T-helper 1 cell treated with Interleukin-12 subunit alpha and Interleukin-12 subunit beta and Interleukin-4 antibody, amounts not matched to agents 30 ng/mL and 1 ng/mL, for 36 hours (primary cell): ENCODE measurements at regions not wholly inside any gene's neighbourhood (a gene's known extent, or its start where the extent isn't known, plus 50 kb on each side); places are given as distances from the start of the nearest gene placed in this dataset.

ENCODE experiments used
- intact Hi-C: fragments of 100-400 bp; cut with micrococcal nuclease; formaldehyde crosslinking; loops from one replicate; pipeline ENCODE4 v1.15.1; 2024

DNA sequence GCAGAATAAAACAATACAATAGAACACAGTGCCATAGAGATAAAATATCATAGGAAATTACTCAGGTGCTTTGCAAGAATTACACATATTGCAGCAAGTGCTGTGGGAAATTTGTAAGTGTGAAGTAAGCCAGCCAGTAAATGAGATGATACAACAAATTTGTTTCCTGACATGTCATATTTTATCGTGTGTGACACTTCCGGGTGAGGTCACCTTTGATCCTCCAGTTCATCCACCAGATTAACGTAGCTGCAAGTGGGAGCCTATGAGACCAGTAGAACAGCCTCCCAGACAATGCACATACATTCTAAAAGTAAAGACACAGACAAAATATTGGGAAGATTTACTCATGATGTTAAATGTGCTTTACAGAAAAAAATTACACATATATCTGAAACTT lies 72.2 kb downstream of the PRDM9 start:
- intact Hi-C loops, result no loop called here

DNA sequence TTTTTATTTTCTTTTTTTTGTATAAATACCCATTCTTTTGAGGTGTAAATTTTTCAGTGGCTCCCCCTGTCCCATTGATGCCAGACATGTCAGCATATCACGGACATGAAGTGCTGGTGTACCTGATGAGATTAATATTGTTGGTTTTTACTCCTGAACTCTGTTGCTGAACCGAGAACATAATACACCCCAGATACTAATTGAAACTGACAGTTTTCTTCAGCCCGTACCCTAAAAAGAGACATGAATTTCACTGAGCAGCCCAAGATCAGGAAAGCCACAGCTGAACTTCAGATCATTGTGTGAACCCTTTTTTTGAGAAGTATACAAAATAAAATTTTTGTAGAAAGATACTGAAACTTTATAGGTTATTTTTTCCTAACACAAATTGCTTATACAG lies 75.7 kb downstream of the PRDM9 start:
- intact Hi-C loops, result no loop called here

DNA sequence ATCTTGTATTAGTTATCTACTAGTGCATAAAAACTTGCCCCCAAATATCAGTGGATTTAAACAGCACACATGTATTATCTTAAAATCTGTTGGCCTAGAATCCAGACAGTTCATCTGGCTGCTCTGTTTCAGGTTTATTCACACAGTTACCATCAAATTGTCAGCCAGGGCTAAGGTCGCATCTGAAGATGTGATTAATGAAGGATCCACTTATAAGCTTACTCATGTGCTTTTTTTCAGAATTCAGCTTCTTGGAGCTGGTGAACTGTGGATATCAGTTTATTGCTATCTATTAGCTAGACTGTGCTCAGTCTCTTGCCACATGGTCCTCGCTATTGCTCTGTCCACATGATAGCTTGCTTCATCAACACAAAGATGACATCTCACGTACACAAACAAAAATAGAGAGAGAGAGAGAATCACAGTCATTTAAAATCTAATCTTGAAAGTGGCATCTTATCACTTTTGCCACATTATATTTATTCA lies 81.5 kb downstream of the PRDM9 start:
- intact Hi-C loops, result no loop called here

DNA sequence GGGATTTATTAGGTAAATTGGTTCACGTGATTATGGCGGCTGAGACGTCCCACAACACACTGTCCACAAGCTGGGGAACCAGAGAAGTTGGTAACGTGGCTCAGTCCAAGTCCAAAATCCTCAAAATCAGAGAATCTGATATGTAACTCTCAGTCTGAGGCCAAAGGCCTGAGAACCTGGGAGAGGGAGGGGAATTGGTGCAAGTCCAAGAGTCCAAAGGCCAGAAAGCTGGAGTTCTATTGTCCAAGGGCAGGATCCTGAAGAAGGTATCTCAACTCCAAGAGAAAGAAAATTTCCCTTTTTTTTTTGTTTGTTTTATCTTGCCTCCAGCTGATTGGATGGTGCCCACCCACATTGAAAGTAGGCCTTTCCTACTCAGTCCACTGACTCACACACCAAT lies 83.8 kb downstream of the PRDM9 start:
- intact Hi-C loops, result no loop called here

DNA sequence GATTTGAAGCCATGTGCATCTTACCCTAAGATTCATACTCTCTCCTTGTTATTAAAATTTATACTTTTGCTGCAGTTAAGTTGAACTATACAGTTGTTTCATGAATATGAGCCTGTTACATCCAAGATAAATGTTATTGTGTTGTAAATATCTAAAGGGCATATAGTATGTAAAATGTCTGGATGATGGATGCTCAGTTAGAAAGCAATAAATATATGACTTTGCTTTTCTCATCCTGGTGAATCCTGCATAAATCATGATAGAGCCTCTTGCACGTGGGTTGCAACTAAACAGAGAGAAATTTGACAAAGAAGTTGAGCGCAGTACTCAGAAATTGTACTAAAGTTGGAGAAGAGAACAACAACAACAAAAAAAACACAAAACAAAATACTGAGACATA lies 99.5 kb downstream of the PRDM9 start:
- intact Hi-C loops, result no loop called here

DNA sequence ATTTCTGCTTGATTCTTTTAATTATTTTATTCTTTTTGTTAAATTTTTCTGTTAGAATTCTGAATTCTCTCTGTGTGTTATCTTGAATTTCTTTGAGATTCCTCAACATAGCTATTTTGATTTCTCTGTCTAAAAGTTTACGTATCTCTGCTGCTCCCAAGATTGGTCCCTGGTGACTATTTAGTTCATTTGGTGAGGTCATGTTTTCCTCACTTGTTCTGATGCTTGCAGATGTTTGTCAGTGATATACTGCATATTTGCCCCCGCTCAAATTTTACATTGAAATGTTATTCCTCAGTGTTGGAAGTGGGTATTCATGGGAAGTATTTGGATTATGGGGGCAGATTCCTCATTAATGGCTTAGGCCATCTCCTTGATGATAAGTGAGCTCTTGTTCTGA lies 105.3 kb downstream of the PRDM9 start:
- intact Hi-C loops, result no loop called here

DNA sequence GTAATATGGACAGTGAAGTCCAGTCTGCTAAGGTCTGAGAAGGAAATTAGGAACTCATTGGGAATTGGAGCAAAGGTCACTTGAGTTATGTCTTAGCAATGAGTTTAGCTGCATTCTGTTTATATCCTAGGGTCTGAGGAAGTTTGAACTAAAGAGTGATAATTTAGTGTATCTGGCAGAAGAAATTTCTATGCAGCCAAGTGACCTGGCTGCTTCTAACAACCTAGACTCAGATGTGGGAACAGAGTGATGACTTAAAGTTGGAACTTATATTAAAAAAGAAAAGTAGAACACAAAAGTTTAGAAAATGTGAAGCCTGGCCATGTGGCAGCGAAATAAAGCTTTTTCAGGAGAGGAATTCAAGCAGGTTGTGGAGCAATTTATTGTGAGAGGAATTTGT lies 106.2 kb downstream of the PRDM9 start:
- intact Hi-C loops, result no loop called here

DNA sequence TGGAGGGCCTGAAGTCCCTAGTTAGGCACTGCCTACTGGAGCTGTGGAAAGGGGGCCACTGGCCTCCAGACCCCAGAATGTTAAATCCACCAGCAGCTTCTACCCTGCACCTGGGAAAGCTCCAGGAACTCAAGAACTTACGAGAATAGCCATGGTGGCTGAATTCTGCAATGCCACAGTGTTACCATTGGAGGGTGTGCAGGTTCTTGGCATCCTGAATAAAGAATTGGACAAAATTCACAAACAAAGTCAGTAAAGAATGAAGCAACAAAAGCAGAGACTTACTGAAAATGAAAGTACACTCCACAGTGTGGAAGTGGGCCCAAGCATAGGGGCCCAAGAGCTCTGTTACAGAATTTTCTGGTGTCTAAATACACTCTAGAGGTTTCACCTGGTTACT lies 107.0 kb downstream of the PRDM9 start:
- intact Hi-C loops, result no loop called here

DNA sequence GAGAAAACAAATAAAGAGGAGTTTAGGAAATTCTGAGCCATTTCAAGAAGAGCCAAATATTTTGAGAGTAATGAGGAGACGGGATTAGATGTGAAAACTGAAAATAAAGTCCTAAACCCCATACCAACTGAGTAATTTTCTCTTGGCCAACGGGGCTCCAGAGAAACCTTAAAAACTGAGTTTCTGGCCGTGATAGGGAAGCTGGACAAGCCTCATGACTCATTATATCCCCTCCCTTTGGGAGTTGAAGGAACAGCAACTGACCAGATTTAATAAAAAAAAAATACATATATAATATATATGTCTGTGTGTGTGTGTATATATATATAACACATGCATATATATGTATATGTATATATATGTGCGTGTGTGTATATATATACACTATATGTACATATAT lies 119.6 kb downstream of the PRDM9 start:
- intact Hi-C loops, result no loop called here

DNA sequence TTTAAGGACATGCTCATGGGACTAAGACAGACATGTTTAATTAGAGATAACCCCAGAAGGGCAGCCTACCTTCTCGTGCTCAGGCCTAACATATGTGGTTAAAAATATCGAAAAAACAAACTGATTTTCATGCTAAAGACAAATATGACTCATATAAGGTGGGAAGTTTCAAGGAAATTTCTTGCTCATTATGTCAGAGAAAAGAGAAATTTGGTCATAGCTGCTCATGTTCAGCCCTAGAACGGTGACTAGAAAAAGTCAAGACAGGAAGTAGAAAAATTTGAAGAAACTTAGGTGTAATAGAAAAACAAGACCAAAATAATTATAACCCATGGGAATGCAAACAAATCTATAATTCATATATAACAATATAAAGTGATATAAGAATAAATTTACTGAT lies 120.6 kb downstream of the PRDM9 start:
- intact Hi-C loops, result no loop called here

DNA sequence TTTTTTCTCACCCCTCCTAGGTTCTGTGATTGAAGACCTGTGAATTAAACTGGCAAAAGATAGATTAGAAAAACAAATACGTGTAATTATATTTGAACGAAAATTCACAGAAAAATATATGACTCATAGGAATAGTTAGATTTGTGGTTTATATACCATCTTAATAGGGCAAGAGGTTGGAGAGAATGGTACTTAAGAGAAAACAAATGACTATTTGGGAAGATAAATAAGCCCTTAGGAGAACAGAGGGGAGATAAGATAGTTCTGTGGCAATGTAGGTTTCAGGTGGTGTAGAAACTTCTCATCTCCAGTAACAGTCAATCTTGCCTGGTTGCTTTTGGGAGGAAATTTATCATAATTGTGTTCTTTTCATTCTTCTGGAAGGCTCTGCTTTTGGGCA lies 122.0 kb downstream of the PRDM9 start:
- intact Hi-C loops, result no loop called here

DNA sequence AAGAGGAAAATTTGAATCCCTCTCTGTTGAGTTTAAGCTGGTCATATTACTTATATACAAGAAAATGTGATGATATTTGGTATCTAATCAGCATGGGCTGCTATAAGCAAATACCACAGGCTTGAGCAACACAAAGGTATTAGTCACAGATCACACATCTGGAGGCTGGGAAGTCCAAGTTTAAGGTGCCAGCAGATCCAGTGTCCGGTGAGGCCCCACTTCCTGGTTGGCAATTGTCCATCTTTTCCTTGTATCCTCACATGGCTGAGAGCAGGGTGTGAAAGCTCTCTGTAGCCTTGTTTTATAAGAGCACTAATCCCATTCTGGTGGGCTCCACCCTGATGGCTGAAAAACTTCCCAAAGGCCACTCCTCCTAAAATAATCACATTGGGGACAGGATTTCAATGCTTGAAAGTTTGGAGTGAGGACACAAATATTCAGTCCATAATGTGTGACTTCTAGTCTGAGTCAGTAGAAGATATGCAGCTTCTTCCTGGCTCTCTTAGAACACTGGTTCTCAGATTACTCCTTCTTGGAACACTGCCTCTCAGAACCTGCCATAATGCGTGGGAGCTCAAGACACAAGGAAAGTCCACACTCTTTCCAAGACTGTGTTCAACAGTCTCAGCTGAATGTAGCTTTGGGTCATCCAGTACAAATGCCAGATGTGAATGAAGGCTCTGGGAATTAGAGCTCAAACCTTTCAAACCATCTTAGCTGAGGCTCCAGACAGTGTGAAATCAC lies 124.1 kb downstream of the PRDM9 start:
- intact Hi-C loops, result no loop called here

DNA sequence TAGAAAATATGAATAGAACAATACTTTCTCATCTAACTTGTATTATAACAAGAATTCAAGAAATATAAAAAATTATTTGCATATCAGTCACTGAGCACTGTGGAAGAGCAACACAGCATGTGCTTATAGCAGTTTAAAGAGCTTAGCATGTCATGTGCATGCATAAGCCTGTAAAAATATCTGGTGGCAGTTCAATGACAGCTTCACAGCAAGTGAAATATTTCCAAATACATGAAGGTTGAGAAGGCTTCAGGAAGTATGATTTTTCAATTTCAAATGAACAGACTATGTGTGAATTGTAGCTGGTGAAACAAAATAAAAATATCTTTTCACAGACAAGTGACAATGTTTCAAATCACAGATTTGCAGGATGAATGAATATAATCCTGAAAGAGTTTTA lies 128.5 kb downstream of the PRDM9 start:
- intact Hi-C loops, result no loop called here

DNA sequence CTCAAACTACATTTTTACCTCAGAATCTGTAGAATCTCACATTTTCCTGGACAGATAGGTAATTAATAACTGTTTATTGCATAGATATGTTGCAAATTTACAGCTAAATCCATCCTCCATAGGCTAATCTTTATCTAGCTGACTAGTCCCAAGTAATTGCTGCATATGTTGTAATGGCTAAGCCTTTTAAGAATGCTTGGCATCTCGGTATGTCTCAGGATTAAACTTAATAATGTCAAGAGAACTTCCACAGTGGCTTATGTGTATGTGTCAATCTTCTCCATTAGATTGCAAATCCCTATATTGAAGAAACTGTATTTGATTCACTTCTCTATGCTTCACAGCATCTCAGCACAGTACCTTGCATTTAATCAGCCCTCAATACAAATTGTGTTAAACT lies 131.9 kb downstream of the PRDM9 start:
- intact Hi-C loops, result no loop called here

DNA sequence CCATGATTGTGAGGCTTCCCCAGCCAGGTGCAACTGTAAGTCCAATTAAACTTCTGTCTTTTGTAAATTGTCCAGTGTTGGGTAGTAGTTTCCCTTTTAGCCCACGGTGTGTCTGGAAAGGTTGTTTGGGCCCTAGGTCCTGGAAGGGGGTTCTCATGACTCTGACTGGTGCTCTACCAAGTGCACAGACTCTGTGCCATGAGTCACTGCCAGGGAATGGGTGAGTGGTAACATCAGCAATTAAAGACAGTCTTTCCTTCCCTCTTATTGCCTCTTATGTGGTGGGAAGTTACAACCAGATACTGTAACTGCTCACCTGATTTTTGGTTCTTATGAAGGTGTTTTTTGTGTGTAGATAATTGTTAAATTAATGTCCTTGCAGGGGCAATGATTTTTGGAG lies 141.2 kb downstream of the PRDM9 start:
- intact Hi-C loops, result no loop called here

DNA sequence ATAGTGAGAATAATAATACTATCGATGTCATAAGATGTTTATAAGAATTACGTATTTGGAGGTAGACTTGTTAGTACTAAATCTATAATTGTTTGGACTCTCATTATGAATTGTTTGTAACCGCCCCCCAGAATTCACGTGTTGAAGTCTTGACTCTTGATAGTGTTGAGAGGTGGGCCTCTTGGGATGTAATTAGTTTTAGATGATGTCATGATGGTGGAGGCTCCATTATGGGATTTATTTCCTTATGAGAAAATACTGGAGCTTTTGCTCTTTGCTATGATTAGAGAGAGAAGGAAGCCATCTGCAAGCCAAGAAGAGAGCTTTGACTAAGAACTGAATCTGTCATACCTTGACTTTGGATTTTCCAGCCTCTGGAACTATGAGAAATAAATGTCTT lies 142.2 kb downstream of the PRDM9 start:
- intact Hi-C loops, result no loop called here

DNA sequence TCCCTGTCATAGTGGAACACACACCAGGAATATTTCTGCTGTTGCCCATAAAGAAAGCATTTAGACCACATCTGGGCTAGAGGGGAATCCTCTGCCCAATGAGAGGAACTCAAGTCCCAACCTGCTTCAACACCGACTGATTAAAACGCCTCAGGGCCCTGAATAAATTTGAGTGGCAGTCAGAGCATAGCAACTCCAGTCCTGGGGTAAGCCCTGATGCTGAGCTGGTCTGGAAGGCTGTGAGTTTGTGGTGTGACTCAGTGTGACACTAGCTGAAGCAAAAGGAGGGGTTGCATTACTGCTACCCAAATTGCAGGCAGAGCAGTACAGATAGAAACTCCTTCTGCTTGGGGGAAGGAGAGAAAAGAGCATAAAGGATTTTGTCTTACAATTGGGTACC lies 148.3 kb downstream of the PRDM9 start:
- intact Hi-C loops, result no loop called here

DNA sequence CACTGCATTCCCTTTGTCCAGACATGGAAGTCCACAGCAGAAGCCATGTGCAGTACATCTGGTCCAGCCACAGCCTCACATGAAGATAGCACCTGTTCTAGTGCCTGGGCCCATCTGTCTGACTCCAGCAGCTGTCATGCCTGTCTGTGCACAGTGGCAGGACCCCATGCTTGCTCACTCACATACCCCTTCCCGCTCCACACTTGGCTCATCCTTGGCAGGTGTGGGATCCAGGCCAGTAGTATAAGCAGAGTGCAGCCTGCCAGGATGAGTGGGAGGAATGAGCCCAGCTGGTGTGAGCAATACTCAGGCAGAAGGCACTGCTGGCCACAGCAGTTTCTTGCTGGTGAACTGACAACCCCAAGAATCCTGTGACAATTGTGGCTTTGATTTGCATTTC lies 168.0 kb downstream of the PRDM9 start:
- intact Hi-C loops, result no loop called here

DNA sequence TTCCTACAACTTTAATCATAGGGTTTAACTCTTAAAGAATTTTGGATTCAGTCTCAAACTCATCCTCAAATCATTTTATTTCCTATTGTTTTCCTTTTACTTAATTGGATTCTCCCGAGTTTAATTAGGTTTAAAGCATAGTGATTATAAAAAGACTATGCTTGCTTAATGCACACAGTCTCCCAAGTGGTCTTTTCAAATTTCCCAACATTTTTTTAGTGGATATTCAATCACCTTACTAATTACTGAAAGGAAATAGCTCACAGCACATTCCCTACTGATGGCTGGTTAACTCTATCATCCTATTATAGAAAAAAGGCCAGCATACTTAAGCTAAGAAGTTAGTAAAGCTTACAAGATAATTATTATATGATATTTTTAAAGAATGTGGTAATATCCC lies 170.6 kb downstream of the PRDM9 start:
- intact Hi-C loops, result no loop called here

DNA sequence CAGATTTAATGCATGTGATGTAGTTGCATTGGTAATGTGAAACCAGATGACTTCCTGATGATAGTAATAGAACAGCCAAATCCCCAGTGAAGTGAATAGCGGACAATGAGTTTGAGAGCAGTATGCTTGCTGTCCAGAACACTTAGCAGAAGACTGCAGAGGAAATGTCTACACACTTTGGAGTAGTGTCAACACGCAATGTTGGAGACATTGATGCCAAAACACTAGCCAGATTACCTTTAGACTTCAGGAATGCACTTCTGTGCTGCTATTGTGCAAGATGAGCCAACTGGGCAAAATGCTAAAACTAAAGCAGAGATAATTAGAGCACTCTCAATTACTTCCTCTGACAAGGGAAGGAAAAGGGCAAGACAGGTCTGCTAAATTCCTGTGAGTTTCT lies 176.7 kb downstream of the PRDM9 start:
- intact Hi-C loops, result no loop called here

DNA sequence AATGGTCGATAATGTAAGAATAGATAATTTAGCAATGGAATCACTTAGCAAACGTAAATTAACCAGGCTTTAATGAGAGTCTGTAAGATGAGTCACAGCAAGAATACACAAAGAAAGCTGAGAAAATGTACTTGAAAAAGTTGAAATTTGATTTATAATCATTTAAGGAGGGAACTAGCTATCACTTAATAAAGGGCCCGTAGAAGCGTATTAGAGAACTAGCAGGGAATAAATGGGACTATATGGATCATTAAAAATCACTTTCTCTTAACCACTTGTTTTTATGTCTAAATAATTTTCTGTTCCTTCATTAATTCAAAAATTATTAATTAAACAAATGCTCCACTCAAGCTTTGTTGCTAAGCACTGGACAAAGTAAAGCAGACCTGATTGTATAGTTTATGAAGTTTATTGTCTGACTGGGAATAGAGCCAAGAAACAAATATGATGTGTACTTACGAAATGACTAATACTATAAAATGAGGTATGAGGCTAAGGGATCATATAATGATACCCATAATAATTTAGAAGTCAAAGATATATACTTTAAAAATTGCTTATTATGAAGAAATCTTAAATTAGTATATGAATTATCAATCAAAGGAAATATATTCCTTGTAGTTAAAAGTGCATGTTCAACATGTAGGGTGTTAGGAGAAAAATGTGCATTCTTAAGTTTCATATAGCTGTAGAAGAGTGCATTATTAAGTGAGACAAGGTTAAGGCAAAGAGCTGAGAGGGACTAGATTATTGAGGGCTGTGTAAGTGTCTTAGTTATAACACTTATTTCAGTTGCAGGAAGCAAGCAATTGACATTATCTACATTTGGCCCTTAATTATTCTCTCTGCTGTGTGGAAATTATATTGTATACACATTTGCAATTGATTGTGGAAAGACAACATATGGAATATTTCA lies 196.8 kb downstream of the PRDM9 start:
- intact Hi-C loops, result no loop called here

DNA sequence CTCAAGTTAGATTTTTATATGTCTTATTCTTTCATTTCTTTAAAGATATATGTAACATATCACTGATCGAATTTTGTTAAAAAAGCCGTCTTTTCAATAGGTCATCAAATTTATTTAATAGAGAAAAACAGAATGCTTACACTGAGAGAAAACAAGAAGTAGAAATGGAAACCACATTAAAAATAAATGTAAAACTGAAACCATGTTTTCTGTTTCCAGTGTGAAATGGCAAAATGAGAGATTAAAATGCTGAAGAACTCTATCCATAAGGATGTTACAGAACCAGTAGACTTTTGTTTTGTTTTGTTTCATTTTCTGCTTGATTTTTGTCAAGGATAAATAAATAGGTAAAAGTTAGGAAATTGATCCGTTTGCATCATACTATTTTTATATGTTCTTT lies 210.1 kb downstream of the PRDM9 start:
- intact Hi-C loops, result no loop called here

DNA sequence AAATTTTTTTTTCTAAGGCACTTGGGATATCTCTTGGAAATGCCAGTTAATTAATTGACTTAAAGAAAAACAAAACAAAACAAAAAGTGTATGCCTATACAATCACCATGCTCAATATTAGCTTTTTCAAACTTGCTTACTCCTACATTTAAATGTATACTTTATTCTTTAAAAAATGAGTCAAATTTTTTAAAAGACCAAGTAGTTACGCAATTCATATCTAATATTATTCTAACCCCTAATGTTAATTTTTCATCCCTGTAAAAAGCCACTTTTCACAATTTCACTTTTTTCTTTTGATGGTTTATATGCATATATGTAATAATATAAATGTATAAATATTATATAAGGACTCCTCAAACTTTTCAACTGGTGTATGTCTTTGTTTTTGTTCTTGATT lies 211.2 kb downstream of the PRDM9 start:
- intact Hi-C loops, result no loop called here
